ENCODE measurements at regions not wholly inside any gene's neighbourhood (a gene's known extent, or its start where the extent isn't known, plus 50 kb on each side); places are given as distances from the start of the nearest gene placed in this dataset.

- TF ChIP-seq ZNF253 (CRISPR knock-in tag; IDR thresholded peaks at IDR 0.05; ENCODE audit: borderline replicate concordance), result no peak
Observed at GRCh38 chr5:116347657-116348056, 227.0 kb downstream of the SEMA6A start (continued).

GRCh38 chr5:116343961-116344360 lies 230.7 kb downstream of the SEMA6A start:
- DNase-seq (ENCODE audit: low spot score), result no peak
- no peaks in the 10 kb centered on the region for H3K4me1 ChIP-seq (ENCODE audit: insufficient read depth, low read length)
- no peak overlapping the region for H3K4me2 ChIP-seq (ENCODE audit: low read depth, low read length)
- no peaks in the 10 kb centered on the region for H4K20me1 ChIP-seq (ENCODE audit: insufficient read depth, low read length)
- H3K9ac ChIP-seq (ENCODE audit: insufficient read depth, low read depth, low read length), result no peak overlapping the region
- no peak for TF ChIP-seq ZNF691 (CRISPR knock-in tag; IDR thresholded peaks at IDR 0.05; ENCODE audit: borderline replicate concordance, low read depth)
- no peak for TF ChIP-seq ZNF713 (CRISPR knock-in tag; IDR thresholded peaks at IDR 0.05)
- no peak for TF ChIP-seq KAT7 (CRISPR knock-in tag; IDR thresholded peaks at IDR 0.05; ENCODE audit: borderline replicate concordance)
- TF ChIP-seq ATF7-NPFF (CRISPR knock-in tag; IDR thresholded peaks at IDR 0.05; ENCODE audit: low read depth), result no peak
- no peak for TF ChIP-seq ZBTB14 (CRISPR knock-in tag; IDR thresholded peaks at IDR 0.05)
- BruUV-seq (replicated peaks), result no TSS peak
- ATAC-seq, result no peak
- in situ Hi-C loops (cut with HindIII; ENCODE audit: extremely low pct_ligation_motif_present, low pct_unique_long_range_greater_than_20kb) (no loop called here), intact Hi-C loops (cut with micrococcal nuclease; ENCODE audit: unreplicated experiment) (no loop called here)
- no peak overlapping the region for H3K27ac ChIP-seq (ENCODE audit: extremely low read length, insufficient read depth, low read length)
- 78% methylated on average over 4 of the region's 4 CpGs for WGBS (ENCODE audit: low lambda C conversion rate)
- H2AFZ ChIP-seq (ENCODE audit: low read length), result no peak overlapping the region
- no peak for FAIRE-seq
- H3K79me2 ChIP-seq (ENCODE audit: insufficient read depth, low read length), result no peaks in the 10 kb centered on the region
- H3K36me3 ChIP-seq (replicated peaks in 1 of 2; ENCODE audit: control insufficient read depth in 1 of 2, insufficient read depth in 2 of 2, low read length in 2 of 2), result no peaks in the 10 kb centered on the region
- CTCF ChIA-PET (ENCODE audit: low intra/inter-chr PET ratio, low total read pairs), result no interaction called here
- H3K9me3 ChIP-seq (ENCODE audit: low read length), result no peaks in the 10 kb centered on the region
- POLR2A ChIA-PET, result no interaction called here
- H3K4me3 ChIP-seq (replicated peaks in 1 of 3; ENCODE audit: insufficient read depth in 1 of 3, low read depth in 2 of 3, low read length in 3 of 3), result no peak overlapping the region
- H3K27me3 ChIP-seq (ENCODE audit: control insufficient read depth in 1 of 2, insufficient read depth in 2 of 2, low read length in 2 of 2), result no peaks in the 10 kb centered on the region
